ENCODE measurements at regions not wholly inside any gene's neighbourhood (a gene's known extent, or its start where the extent isn't known, plus 50 kb on each side); places are given as distances from the start of the nearest gene placed in this dataset.
"Not testable (repeated sequence)": the region's sequence is repeated elsewhere in the genome, so short reads cannot be mapped to it uniquely, and the experiment has no call there.

GRCh38 chr1:14392859-14393365 lies 205.6 kb upstream of the KAZN start:
- DNase-seq (ENCODE audit: low read depth in 2 of 2), result no peak

GRCh38 chr1:14396100-14396499 lies 202.4 kb upstream of the KAZN start:
- no peak for DNase-seq (ENCODE audit: low read depth in 2 of 2)

- no peak for DNase-seq (ENCODE audit: low read depth in 2 of 2)
These were observed 194.4 kb upstream of the KAZN start for GRCh38 chr1:14403961-14404645.

- DNase-seq (ENCODE audit: low read depth in 2 of 2), result no peak
These were observed 193.6 kb upstream of the KAZN start for GRCh38 chr1:14404862-14405301.

GRCh38 chr1:14412235-14412634 lies 186.2 kb upstream of the KAZN start:
- no peak for DNase-seq (ENCODE audit: low read depth in 2 of 2)

GRCh38 chr1:14413819-14414490 lies 184.5 kb upstream of the KAZN start:
- no peak for DNase-seq (ENCODE audit: low read depth in 2 of 2)

- no peak for DNase-seq (ENCODE audit: low read depth in 2 of 2)
These were observed 183.1 kb upstream of the KAZN start for GRCh38 chr1:14415396-14415795.

- not testable (repeated sequence) for DNase-seq (ENCODE audit: low read depth in 2 of 2)
These were observed 178.7 kb upstream of the KAZN start for GRCh38 chr1:14419778-14420218.

GRCh38 chr1:14420686-14421085 lies 177.8 kb upstream of the KAZN start:
- no peak for DNase-seq (ENCODE audit: low read depth in 2 of 2)

- no peak for DNase-seq (ENCODE audit: low read depth in 2 of 2)
These were observed 177.0 kb upstream of the KAZN start for GRCh38 chr1:14421295-14421976.

- no peak for DNase-seq (ENCODE audit: low read depth in 2 of 2)
These were observed 176.4 kb upstream of the KAZN start for GRCh38 chr1:14421977-14422609.

GRCh38 chr1:14424325-14425002 lies 174.0 kb upstream of the KAZN start:
- DNase-seq (ENCODE audit: low read depth in 2 of 2), result no peak

GRCh38 chr1:14426854-14427253 lies 171.6 kb upstream of the KAZN start:
- no peak for DNase-seq (ENCODE audit: low read depth in 2 of 2)

- DNase-seq (ENCODE audit: low read depth in 2 of 2), result no peak
These were observed 168.9 kb upstream of the KAZN start for GRCh38 chr1:14429577-14429976.

GRCh38 chr1:14432728-14433127 lies 165.8 kb upstream of the KAZN start:
- not testable (repeated sequence) for DNase-seq (ENCODE audit: low read depth in 2 of 2)

GRCh38 chr1:14435368-14436023 lies 163.0 kb upstream of the KAZN start:
- DNase-seq (ENCODE audit: low read depth in 2 of 2), result no peak

GRCh38 chr1:14437417-14437918 lies 161.0 kb upstream of the KAZN start:
- DNase-seq (ENCODE audit: low read depth in 2 of 2), result no peak

- DNase-seq (ENCODE audit: low read depth in 2 of 2), result no peak
These were observed 160.2 kb upstream of the KAZN start for GRCh38 chr1:14438127-14438769.

GRCh38 chr1:14439015-14439414 lies 159.5 kb upstream of the KAZN start:
- DNase-seq (ENCODE audit: low read depth in 2 of 2), result no peak

- no peak for DNase-seq (ENCODE audit: low read depth in 2 of 2)
These were observed 158.3 kb upstream of the KAZN start for GRCh38 chr1:14440166-14440565.

Data from stimulated activated CD8-positive, alpha-beta memory T cell treated with anti-CD3 and anti-CD28 coated beads, Interleukin-2, amount 100 ng/mL, for 1 hour (primary cell).